NB4 (cell line): ENCODE measurements at regions not wholly inside any gene's neighbourhood (a gene's known extent, or its start where the extent isn't known, plus 50 kb on each side); places are given as distances from the start of the nearest gene placed in this dataset.

ENCODE experiments used
- DNase-seq: peaks from one replicate; pipeline ENCODE4 v3.0.0; 2010; ENCODE audit warnings: low read depth
- H3K4me3 ChIP-seq: one replicate; pipeline ENCODE4 v1.5.1; 2011; ENCODE audit warnings: mild to moderate bottlenecking, low read depth, low read length, moderate library complexity
- MYC ChIP-seq: IDR thresholded peaks from 2 replicates; pipeline ENCODE4 v1.6.1; 2011; ENCODE audit warnings: low read depth, low read length
- POLR2A ChIP-seq: IDR thresholded peaks from 2 replicates; pipeline ENCODE4 v1.6.1; 2011; ENCODE audit warnings: mild to moderate bottlenecking; ENCODE audit not compliant: insufficient read length; ENCODE audit errors: extremely low read depth
- TF ChIP-seq, protein P1 (sequence below): IDR thresholded peaks from one replicate; pipeline ENCODE4 v1.5.1; 2012; ENCODE audit warnings: low read depth, low read length
- TF ChIP-seq, protein P2 (sequence below): IDR thresholded peaks from 2 replicates; pipeline ENCODE4 v1.6.1; 2011; ENCODE audit warnings: low read depth, low read length

DNA sequence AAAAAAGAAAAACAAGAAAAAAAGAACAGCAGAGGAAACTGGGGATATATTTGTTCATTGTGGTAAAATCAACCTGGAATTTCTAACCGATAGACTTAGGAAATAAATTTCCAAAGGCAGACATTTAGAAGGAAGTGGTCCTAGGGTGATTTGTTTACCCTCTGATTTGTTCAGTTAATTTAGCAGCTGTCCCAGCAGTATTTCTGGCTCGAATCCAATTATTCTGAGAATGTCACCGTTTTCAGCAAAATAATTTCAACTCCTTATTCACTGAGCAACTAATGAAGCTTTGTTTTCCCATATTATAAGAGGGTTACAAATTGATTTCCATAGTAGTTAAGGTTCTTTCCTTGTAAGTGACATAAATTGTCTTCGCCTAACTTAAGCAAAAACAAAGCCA is 285.2 kb upstream of the SYT10 start:
- TF ChIP-seq POLR2A, result no peak
- TF ChIP-seq, protein P1, sequence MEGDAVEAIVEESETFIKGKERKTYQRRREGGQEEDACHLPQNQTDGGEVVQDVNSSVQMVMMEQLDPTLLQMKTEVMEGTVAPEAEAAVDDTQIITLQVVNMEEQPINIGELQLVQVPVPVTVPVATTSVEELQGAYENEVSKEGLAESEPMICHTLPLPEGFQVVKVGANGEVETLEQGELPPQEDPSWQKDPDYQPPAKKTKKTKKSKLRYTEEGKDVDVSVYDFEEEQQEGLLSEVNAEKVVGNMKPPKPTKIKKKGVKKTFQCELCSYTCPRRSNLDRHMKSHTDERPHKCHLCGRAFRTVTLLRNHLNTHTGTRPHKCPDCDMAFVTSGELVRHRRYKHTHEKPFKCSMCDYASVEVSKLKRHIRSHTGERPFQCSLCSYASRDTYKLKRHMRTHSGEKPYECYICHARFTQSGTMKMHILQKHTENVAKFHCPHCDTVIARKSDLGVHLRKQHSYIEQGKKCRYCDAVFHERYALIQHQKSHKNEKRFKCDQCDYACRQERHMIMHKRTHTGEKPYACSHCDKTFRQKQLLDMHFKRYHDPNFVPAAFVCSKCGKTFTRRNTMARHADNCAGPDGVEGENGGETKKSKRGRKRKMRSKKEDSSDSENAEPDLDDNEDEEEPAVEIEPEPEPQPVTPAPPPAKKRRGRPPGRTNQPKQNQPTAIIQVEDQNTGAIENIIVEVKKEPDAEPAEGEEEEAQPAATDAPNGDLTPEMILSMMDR, result no peak
- TF ChIP-seq MYC, result no peak
- TF ChIP-seq, protein P2, sequence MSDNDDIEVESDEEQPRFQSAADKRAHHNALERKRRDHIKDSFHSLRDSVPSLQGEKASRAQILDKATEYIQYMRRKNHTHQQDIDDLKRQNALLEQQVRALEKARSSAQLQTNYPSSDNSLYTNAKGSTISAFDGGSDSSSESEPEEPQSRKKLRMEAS, result no peak
- DNase-seq, result no peak
- no peak overlapping the region for H3K4me3 ChIP-seq

DNA sequence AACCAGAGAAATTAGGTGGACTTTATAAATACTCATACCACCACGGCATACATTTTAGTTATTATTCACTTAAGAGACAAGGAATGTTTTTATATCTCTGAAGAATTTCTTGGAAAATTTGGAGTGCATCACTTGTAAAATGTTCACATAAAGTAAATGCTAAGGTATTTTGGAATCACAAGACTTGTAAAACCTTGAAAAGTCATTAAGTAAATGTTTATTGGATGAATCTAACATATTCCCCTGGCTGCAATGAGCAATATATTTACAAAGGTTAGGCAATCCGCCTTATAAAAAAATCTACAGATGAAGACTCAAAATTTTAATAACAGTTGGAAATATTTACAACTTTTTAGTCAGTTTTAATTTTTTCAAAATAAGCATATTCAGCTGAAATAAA is 287.4 kb upstream of the ALG10 start:
- no peak overlapping the region for H3K4me3 ChIP-seq
- no peak for TF ChIP-seq MYC
- no peak for TF ChIP-seq POLR2A
- TF ChIP-seq, protein P2, result no peak
- TF ChIP-seq, protein P1, result no peak
- DNase-seq, result no peak

DNA sequence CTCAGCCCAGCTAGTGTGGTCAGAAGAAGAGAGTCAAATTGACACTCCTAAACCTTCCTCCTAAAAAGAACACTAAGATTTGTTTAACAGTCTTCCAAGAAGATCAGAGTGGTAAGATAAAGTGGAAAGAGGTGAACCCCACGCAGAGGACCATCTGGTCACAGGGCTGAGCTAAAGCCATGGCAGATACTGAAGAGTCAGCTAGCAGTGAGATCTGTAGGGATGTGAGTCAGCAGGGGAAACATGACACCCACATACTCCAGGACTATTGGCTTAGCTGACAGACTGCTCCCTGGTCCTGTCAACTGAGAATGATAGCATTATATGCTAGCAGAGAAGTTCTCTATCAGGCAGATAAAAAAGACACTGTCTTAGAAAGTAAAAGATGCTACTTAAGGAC is 269.4 kb upstream of the ALG10 start:
- H3K4me3 ChIP-seq, result no peak overlapping the region
- no peak for DNase-seq
- TF ChIP-seq POLR2A (no peak), MYC (no peak)
- TF ChIP-seq, protein P2, result no peak
- TF ChIP-seq, protein P1, result no peak

DNA sequence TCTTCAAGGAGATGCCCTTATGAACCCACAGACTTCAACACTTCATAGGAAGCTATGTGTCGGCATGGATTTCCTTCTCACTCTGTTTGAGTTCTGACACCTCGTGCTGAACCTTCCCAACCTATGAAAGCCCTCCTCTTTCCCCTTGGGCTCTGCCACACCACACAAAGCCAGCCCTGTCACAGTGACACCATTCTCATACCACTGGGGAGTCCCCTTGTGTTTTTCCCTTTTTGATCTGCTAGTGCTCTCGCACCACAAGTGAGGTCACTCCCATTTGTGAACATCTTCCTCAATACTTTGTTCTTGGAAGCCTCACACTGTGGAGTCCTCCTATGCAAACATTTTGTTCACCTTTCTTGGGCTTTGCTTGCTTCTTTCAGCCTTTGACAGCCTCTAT is 264.6 kb upstream of the ALG10 start:
- no peak for DNase-seq

DNA sequence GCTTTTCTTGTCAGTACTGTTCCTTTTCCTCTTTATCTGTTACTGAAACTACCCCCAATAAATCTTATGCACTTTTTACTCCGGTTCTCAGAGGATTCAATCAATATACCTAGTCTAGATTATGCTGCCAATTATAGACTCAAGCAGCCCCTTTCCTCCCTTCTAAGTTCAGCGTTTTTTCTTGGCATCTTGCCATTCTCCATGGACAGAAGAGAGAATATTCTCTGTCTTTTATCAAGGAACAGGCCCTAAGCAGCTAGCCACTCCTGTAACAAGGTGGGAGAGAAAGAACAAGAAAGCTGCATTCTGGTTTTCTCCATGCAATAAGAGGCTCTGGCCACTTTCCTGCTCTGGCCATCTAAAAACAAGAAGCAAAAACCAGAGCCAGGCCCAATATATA is 263.0 kb upstream of the ALG10 start:
- TF ChIP-seq MYC (no peak), POLR2A (no peak)
- TF ChIP-seq, protein P1, result no peak
- TF ChIP-seq, protein P2, result no peak
- no peak for DNase-seq
- no peak overlapping the region for H3K4me3 ChIP-seq

More for the DNA sequence above, 264.6 kb upstream of the ALG10 start:
- no peak for TF ChIP-seq POLR2A
- TF ChIP-seq, protein P2, result no peak
- TF ChIP-seq, protein P1, result no peak
- TF ChIP-seq MYC, result no peak
- no peak overlapping the region for H3K4me3 ChIP-seq

DNA sequence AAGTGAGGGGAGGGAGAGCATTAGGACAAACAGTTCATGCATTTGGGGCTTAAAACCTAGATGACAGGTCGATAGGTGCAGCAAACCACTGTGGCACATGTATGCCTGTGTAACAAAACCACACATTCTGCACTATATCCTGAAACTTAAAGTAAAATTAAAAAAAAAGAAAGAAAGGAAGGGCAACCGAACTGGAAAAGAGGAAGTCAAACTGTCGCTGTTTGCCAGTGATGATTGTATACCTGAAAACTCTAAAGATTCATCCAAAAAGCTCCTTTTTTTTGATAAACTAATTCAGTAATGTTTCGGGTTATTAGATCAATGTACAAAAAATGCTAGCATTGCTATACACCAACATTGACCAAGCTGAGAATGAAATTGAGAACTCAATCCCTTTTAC is 259.0 kb upstream of the ALG10 start:
- no peak for DNase-seq
- TF ChIP-seq, protein P2, result no peak
- TF ChIP-seq MYC (no peak), POLR2A (no peak)
- TF ChIP-seq, protein P1, result no peak
- no peak overlapping the region for H3K4me3 ChIP-seq
